NCI-H82 (cell line): ENCODE measurements at regions not wholly inside any gene's neighbourhood (a gene's known extent, or its start where the extent isn't known, plus 50 kb on each side); places are given as distances from the start of the nearest gene placed in this dataset.

Source experiments
- DNase-seq: peaks from one replicate; lab custom pipeline; 2025; lab: John Stamatoyannopoulos, UW

DNA sequence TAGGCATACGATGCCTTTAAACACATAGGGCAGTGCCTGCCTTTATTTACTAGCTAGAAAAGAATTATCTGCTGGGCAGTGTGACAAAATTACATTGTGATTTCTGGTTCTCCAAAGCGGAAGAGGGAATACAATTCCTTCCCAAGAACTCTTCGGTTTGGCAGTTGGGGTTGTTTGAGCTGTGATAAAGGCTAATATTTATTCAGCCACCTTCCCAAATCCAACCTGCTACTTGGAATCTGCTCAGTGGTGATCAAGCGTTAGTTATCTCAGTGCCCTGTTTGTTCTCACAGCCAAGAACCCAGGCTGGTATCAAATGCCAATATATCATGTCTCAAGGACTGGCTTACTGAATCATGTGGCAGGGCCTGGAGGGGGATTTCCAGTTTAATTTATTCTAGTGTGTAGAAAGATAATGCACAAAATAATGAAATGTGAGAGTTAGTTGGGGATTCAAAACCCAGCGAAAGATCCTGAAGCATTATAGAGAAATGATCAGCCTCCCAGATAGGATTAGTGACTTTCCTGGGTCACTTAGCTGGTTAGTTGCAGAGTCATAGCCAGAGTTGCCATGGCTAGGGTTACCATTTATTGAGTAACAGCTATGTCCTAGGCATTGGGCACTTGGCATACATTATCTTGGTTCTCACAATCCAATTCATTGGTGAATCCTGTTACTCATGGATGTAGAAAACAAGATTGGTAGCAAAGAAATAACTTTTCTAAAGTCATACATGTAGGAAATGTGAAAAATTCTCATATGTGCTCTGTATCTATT lies 457.0 kb upstream of the KLF4 start:
- DNase-seq: no peak

DNA sequence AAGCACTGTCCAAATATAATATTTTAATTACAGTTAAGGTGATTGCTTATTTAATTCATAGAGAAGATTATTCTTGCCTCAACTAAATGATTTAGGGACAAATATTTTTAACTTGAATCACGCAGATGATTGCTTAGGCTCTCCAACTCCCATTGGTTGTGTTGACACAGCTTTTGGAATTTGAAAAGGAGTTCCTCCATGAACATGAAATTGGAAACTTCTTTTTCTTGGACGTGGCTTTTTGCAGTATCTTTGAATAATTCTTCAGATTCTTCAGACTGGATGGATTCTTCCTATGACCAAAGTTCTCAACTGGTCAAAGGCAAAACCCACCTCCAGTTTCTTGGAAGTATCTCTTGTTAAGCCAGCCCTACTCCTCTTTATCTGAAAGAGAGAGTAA lies 456.4 kb upstream of the KLF4 start:
- DNase-seq: no peak

DNA sequence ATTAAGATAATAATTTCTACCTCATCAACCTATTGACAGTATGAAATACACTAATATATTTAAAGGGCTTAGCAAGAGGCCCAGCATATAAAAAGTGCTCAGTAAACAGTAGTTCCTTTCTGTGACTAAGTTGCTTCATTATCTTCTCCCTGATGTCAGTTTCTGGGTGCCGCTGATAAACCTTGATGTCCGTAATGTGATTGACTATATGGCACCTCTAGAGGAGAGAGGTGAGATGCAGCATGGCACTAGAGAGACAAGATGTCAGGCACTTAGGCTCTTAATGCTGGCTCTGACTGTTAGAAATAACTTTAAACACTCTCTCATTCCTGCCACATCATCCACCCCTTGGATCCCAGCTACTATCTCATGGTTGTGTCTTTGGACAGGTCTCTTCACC lies 455.9 kb upstream of the KLF4 start:
- no peak for DNase-seq

DNA sequence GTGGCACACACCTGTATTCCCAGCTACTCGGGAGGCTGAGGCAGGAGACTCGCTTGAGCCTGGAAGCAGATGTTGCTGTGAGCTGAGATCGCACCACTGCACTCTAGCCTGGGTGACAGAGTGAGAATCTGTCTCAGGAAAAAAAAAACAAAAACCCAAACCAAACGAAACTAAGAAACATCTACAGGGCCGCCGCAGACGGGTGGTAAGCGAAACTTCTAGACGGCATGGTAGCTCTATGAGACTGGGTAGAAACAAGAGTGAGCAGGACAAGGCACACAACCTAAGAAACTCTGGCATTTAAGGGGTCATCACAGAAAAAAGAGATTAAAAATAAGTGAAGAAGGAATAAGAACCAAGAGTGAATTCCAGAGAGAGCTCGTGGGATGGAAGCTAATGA lies 454.8 kb upstream of the KLF4 start:
- DNase-seq: no peak

DNA sequence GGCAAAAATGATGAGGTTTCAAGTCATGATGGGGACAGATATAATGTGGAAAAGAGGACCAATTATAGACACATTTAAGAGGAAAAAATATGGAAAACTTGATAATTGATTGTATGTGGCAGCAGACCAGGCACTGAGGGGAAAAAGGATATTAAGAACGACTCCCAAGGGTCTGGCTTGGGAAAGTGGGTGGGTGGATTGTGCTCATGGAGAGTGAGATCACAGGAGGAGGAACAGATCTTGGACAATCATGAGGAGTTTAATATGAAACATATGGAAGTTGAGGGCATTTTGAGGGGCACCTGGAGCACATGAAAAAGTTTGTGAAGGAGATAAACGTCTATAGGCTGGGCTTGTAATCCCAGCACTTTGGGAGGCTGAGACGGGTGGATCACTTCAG lies 454.3 kb upstream of the KLF4 start:
- DNase-seq: no peak

DNA sequence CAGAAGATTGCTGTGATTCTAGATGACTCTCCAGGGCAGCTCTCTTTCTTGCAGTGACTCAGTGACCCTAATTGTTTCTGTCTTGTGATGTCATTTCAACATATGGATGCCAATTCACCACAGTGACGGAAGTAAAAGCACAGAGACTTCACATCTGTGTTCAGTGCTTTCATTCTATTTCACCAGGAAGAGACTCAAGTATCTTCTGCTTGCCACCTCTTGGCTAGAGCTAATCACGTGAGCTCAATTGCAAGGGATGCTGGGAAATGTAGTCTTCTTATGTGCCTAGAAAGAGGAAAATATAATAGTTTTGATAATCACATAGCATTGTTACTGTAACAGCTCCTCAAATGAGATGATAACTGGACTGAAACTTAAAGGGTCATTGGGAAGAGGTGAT lies 453.3 kb upstream of the KLF4 start:
- DNase-seq: peak; percentile 2

DNA sequence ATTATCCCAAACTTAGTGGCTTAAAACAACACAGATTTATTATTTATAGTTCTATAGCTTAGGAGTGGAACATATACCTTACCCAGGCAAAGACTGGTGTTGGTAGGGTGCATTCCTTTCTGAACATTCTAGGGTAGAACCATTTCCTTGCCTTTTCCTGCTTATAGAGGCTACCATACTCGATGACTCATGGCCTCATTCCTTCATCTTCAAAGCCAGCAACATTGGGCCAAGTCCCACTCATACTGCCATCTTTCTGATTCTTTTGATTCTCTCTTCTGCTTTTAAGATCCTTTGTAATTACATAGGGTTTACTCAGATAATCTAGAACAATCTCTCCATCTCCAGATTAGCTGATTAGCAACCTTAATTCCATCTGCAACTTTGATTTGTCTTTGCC lies 452.7 kb upstream of the KLF4 start:
- DNase-seq: no peak

DNA sequence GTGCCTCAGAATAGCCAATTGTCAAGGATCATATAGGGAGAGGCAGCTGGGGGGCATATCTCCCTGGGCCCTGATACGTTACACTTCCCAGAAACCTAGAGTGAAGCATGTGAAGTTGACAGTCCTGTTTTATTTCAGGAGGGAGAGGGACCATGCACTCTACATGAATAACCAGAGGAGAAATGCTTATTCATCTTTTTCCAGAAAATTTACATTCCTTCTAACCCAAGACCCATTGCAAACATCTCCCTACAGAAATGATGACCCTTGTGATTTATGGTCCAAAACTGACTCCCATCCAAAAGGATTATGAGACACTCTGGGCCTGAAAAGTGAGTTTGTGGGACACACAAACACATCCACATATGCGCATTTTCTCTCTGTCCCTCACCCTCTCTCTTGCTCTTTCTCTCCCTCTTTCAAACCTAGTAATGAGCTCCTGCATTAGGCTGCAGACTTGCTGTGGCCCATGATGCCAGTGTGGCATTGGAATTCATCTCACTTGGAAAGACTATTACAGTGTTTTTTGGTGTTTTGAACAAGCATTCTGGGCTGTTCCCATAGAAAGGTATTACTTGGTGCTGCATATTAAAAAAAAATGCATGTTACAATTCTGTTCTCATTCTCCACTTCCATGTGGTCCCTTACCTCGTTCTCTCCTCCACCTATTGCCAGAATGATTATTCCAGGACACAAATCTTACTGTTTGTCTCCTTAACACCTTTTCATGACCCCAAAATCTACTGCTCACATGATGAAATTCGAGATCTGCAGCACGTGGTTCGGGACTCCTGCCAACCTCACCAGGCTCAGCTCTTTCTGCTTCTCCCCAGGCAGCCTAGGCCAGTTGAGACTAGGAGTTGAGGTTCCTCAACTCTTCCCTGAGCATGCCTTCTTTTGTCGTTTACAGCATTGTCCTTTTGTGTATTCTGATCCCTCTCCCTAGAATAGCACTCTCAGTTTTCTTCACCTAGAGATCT lies 451.3 kb upstream of the KLF4 start:
- DNase-seq: no peak

DNA sequence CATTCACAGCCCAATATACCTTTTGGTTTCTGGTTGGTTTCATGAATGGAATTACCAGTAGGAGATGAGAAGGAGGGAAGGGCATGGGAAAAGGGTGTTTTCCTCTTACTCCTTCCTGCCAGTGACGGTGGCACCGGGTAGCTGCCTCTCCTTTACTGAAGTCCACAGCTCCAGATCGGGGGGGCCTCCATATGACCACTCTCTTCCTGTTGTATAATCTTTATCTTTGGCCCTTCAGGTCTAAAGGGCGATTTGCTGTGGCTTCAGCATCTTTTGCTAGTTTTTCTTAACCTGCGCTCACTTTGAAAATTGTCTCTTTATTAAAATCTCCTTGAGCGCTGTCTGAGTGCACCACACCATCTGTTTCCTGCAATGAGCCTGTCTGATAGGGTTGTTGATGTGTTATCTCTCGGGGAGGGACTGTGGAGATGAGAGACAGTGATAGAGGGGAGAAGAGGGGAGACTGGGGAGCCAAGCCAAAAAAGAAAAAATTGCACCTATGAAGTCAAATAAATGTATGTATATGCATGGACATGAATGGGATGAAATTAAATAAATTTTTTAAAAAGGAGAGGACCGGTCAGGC lies 449.3 kb upstream of the KLF4 start:
- DNase-seq: peak; percentile 7

DNA sequence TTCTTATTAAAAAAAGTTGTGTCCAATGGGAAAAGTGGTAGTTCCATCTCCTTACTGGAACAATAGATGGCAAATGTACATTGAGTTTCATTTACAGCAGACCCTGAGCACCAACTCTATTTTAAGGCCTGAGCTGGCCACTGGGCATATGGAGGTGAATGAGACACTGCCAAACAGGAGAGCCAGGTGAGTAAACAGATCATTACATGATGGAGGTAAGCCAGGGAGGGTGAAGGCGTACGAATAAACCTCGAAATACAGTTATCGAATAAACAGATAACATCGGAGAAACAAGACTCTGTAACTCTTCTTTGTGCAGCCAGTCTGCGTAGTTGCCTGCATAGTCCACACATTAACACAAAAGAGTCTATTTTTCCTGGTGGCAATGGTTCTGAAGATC lies 446.4 kb upstream of the KLF4 start:
- DNase-seq: no peak

DNA sequence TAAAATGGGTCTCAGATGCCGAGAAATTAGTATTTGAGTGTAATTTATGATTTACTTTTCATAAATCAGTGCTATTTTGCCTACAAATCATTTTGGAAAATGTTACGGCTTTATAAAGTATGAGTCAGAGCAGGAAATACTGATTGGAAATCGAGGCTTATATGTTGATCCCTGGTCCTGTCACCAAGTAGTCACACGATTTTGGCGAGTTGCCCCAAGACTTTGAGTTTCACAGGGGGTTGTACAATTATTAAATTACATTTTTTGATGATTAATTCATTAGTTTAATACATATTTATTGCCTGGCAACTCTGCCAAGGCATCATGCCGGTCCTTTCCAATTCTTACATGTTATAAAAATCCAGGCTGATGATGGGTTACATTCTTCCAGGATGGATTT lies 443.9 kb upstream of the KLF4 start:
- no peak for DNase-seq

DNA sequence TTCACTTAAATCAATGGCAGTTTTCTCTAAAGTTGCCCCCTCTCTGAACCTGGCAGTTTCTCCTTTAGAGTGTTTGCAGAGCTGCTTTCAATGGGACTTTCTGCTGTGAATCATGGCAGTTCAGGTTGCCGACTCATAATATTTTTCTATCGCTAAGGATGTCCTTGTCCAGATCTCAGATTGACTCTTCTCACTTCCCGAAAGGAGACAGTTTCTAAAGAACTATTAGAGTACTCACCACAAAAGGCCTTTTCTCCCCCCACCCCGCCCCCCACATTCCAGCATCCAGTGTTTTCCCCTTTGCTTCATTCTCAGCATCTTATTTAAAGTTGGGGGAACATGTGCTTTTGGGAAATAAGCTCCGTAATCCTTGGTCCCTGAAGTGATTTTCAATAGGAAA lies 443.5 kb upstream of the KLF4 start:
- no peak for DNase-seq

DNA sequence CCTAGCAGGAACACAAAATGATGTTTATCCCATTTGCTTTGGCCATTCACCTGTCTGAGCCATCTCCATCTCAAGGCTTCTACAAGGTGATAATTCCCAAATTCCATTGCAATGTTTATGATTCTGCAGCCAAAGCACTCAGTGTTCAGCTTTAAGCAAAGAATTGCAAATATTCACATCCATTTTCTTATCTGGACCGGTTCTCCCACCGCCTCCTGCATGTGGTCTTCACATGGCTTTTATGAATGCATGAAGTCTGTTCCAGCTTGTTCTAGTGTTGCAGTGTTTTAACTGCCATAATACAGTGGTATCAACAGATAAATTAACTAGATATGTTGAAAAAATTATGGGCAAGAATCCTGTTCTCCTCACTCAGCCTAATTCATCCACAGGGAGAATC lies 443.0 kb upstream of the KLF4 start:
- DNase-seq: no peak

DNA sequence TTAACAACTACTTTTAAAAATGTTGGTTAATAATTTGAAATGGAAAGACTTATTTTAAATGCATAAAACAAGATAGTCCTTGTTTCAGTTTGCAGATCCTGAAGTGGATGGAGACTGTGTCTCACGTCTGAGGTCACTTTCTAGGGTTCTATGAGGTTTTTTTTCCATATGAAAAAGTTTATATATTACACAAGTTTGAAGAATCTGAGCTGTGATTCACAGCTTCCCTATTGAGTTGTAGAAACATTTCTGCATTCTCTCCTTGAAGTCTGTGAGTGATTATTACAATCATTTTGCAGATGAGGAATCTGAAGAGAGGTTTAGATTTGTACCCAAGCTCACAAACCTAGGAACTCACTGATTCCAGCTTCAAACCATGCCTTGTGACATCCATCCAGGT lies 442.5 kb upstream of the KLF4 start:
- no peak for DNase-seq

DNA sequence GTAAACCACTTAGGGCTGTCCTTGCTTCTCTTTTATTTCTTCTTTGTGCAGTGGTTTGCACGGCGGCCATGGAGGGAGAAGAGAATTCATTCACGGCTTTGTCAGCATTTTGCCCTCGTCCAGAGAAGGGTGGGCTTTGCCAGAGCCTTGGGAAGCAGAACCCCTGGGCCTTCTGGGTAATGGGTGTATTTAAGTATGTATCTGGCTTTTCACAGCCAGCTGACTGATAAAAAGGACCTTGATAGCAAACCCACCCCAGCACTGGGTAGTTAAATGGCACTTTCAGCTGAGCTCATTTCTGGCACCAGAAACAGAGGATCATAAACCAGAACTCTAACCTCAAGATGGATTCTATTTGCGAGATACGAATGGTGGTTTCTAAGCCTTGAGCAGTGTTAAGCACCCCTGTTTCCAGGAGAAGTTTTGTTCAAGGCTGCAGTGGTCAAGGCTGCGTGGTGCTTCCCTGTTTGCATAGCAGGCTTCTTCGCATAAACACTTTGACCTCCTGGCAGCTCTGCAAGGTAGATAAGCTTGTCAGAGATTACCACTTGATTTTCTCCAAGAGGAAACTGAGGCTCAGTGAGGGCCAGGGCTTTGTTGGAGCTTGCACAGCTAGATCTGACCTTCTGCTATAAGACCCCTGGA lies 441.6 kb upstream of the KLF4 start:
- no peak for DNase-seq

DNA sequence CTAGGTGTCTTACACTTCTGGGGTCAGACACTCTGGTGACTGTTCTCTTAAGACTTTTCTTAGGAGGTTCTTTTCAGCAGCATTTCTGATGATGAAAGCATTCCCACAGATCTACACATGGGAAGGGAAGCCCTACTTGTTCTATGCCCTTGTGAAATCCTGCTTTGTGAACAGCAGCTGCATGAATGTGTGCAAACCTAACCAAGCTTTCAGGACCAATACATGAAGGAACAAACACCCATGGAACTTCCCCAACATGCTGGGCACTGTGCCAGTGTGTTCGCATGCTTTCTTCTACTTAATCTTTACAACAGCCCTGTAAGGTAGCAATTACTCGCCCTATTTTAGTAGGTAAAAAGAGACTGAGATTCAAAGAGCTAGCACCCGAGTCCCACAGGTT lies 439.9 kb upstream of the KLF4 start:
- DNase-seq: no peak

DNA sequence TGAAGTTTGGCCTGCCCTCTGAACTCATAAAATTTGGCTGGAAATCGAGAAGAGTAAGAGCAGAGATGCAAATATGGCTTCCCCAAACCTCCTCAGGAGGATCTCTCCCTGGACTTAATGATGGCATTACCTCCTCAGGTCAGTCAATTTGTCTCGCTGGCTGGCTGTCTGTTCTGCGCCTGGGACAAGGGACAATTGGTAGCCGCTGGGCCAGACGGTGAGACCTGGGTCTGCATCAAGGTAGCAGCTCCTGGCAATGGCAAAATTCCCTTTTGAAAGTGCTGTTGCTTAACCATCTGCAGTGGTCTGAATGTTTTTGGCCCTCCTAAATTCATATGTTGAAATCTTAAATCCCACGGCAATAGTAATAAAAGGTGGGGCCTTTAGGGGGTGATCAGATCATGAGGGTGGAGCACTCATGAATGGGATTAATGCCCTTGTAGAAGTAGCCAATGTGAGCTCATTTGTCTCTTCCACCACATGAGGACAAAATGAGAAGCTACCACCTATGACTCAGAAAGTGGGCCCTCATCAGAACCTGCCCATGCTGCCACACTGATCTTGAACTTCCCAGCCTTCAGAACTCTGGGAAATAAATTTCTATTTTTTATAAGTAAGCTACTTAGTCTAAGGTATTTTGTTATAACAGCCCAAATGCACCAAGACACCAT lies 439.3 kb upstream of the KLF4 start:
- no peak for DNase-seq

DNA sequence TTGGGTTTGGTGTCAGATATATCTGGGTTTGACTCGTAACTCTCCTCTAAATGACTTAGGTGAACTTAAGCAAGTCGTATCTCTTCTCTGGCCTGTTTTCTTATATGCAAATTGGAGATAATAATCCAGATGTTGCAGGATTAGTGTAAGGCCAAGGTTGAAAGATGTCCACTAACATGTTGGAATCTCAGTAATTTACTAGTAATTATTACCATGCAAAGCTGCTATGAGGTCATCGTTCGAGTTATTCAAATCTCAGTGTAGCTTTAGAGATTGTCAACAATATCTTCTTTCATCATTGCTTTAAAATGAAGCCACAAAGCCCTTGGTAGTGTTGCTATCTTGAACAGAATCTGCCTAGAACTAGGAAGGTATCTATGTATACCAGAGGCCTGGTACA lies 437.7 kb upstream of the KLF4 start:
- DNase-seq: no peak

DNA sequence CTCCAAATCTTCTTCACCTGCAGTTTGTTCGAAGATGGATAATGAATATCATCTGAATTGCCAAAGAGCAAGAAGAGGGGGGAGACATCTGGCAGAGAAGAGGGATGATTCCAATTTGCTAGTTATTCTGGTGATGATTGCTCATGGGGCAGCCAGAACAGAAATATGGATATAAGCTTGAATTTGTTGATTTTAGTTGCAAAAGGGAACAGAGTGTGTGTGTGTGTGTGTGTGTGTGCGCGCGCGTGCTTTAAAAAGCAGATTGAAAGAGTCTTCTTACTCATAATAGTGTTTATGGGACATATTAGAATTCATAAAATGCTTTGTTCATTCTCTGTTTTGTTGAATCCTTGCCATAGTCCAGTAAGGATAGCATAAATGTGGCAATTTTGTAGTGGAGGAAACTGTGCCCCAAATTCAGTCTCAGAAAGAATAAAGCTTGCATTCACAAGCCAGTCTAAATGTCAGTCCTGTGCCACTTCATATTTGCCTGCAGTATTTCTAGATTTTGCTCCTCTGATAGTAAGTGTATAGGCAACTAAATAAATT lies 436.3 kb upstream of the KLF4 start:
- DNase-seq: no peak

DNA sequence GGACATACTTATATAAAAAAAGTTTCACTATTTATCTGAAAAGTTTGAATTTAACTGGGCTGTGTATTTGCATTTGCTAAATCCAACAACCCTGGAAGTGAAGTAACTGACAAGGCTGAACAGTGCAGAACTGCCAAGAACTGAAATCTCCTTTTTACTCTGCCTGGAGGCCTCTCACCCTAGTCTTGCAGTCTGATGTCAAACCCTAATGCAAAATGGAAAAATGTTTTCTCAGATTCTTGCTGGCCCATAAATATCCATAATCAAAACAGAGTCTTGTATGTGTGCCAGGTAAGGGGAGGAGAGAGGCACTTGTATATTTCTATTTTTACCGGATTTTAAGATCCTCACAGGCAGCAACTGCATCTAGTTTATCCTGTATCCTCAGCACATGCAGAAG lies 432.7 kb upstream of the KLF4 start:
- DNase-seq: no peak

DNA sequence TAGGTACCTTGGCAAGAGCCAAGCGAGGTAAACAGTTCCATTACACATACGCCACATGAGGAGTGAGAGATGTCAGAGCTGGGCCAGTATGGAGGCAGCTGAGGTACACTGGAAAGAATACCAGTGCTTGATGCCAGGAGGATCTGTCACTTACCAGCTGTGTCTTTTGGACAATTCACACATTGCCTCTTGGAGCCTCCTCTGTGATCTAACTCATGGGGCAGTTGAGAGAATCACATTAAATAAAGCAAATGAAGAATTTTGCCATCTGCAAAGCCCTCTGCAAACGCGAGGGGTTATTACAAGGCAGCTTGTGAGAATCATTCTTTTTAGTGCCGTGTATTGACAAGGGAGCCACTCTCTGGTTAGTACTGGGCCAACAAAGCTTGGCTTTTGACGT lies 429.7 kb upstream of the KLF4 start:
- no peak for DNase-seq

DNA sequence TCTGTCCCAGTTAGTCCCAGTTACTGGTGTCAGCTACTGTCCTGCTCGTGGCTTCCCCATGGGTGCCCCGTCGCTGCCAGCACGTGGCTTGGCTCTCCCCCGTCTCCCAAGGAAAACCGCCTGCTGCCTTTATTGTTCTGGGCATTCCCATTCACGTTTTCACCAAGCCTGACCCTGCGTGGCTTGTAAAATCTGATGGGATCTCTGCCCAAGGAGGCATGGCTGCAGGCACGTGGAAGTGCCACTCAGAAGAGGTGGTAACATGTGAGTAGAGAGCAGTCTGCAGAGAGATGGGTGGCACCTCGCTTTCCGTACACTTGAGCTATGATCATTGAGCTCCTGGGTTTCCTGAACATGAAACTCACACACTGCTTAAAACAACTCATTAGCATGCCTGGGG lies 429.2 kb upstream of the KLF4 start:
- DNase-seq: no peak
